HepG2 (cell line): ENCODE measurements at regions not wholly inside any gene's neighbourhood (a gene's known extent, or its start where the extent isn't known, plus 50 kb on each side); places are given as distances from the start of the nearest gene placed in this dataset.

Experiments
- ATAC-seq: fragments of 200-7000 bp; cut with Tn5 transposase; 3 replicates; pipeline ENCODE4 v1.9.1; 2020; ENCODE audit warnings: mild to moderate bottlenecking, moderate library complexity
- BruUV-seq: library from RNA; stranded (reverse); fragments of 400-500 nt; replicated peaks from 2 replicates; lab custom pipeline; 2021; lab: Mats Ljungman, UMichigan
- CTCF ChIA-PET: fragments of 300-600 bp; formaldehyde crosslinking; extraction: SDS; loops from one replicate; lab custom pipeline; 2021; ENCODE audit warnings: low total read pairs, inconsistent platforms, low intra/inter-chr PET ratio; lab: Yijun Ruan, JAX
- POLR2A ChIA-PET: fragments of 350-600 bp; sonication (Branson Sonifier 250); formaldehyde crosslinking; loops from one replicate; lab custom pipeline; 2020; ENCODE audit warnings: antibody characterized with exemption, inconsistent platforms; lab: Yijun Ruan, JAX
- DNase-seq: peaks from one replicate; pipeline ENCODE4 v3.0.0-alpha.2; 2015; ENCODE audit warnings: low spot score
- FAIRE-seq: peaks from 3 replicates; lab custom pipeline; 2011; peaks lifted over from hg19 to GRCh38; lab: Jason Lieb, UNC
- H2AFZ ChIP-seq: one replicate; pipeline ENCODE4 v1.6.1; 2011; ENCODE audit warnings: low read length, inconsistent platforms
- H3K27ac ChIP-seq: fragments of 300-600 bp; 3 replicates; pipeline ENCODE4 v1.8.0; 2011; ENCODE audit warnings: mixed run types, mild to moderate bottlenecking, mixed read lengths, low read length, inconsistent platforms; ENCODE audit not compliant: insufficient read depth; ENCODE audit errors: extremely low read length
- H3K27me3 ChIP-seq, 2 experiments: fragments of 200-600 bp in 1 of 2; 2 replicates in 1 of 2; 3 replicates in 1 of 2; pipeline versions ENCODE4 v1.6.0 to v1.8.0; 2011; ENCODE audit warnings: low read length in 2 of 2, mild to moderate bottlenecking in 2 of 2, moderate library complexity in 2 of 2, inconsistent platforms in 1 of 2; ENCODE audit not compliant: insufficient read depth in 2 of 2, control insufficient read depth in 1 of 2
- H3K36me3 ChIP-seq, 2 experiments: fragments of 200-600 bp in 1 of 2; replicated peaks in 1 of 2; 2 replicates in 1 of 2; 3 replicates in 1 of 2; pipeline versions ENCODE4 v1.5.1 to v1.8.0; 2011; ENCODE audit warnings: low read length in 2 of 2, inconsistent platforms in 1 of 2; ENCODE audit not compliant: insufficient read depth in 2 of 2, control insufficient read depth in 1 of 2
- H3K4me1 ChIP-seq: 2 replicates; pipeline ENCODE4 v1.5.1; 2012; ENCODE audit warnings: low read length, inconsistent platforms; ENCODE audit not compliant: insufficient read depth
- H3K4me2 ChIP-seq: 2 replicates; pipeline ENCODE4 v1.6.0; 2011; ENCODE audit warnings: low read depth, low read length, inconsistent platforms
- H3K4me3 ChIP-seq, 3 experiments: fragments of 200-600 bp in 1 of 3; sonication (generic), shearing (Covaris generic) in 1 of 3; replicated peaks in 1 of 3; 2 replicates each; pipeline ENCODE4 v1.5.1; 2011 to 2016; ENCODE audit warnings: low read length in 3 of 3, inconsistent platforms in 2 of 3, low read depth in 2 of 3, mild to moderate bottlenecking in 2 of 3, control low read depth in 1 of 3, mixed read lengths in 1 of 3; ENCODE audit not compliant: insufficient read depth in 1 of 3
- H3K79me2 ChIP-seq: one replicate; pipeline ENCODE4 v1.6.1; 2011; ENCODE audit warnings: low read length, inconsistent platforms; ENCODE audit not compliant: insufficient read depth
- H3K9ac ChIP-seq: 2 replicates; pipeline ENCODE4 v1.6.0; 2011; ENCODE audit warnings: mild to moderate bottlenecking, low read depth, low read length, inconsistent platforms; ENCODE audit not compliant: insufficient read depth
- H3K9me3 ChIP-seq: 2 replicates; pipeline ENCODE4 v1.5.1; 2012; ENCODE audit warnings: mild to moderate bottlenecking, low read length
- H4K20me1 ChIP-seq: 2 replicates; pipeline ENCODE4 v1.6.0; 2011; ENCODE audit warnings: inconsistent platforms, mild to moderate bottlenecking, low read length, moderate library complexity; ENCODE audit not compliant: insufficient read depth
- ATF1 ChIP-seq: IDR thresholded peaks from 2 replicates; pipeline ENCODE4 v1.6.1; 2016; ENCODE audit warnings: mild to moderate bottlenecking, control low read depth
- ATM ChIP-seq: fragments of 450-650 bp; IDR thresholded peaks from 2 replicates; pipeline ENCODE4 v1.7.1; 2017; ENCODE audit warnings: mild to moderate bottlenecking, borderline replicate concordance
- FLYWCH1 ChIP-seq: sonication (generic); formaldehyde crosslinking; IDR thresholded peaks from 2 replicates; pipeline ENCODE4 v1.8.1; 2023; ENCODE audit warnings: mild to moderate bottlenecking, missing genetic modification reagents
- FOXJ3 ChIP-seq: sonication (generic); formaldehyde crosslinking; IDR thresholded peaks from 2 replicates; pipeline ENCODE4 v1.4.0; 2020; ENCODE audit warnings: missing genetic modification reagents, mild to moderate bottlenecking, borderline replicate concordance
- NONO ChIP-seq, 2 experiments: fragments of 450-650 bp in 1 of 2; sonication (generic) in 1 of 2; formaldehyde crosslinking in 1 of 2; IDR thresholded peaks in 1 of 2; conservative IDR thresholded peaks in 1 of 2; 2 replicates each; pipeline versions ENCODE4 v1.6.1 to v1.8.0; 2017 to 2022; ENCODE audit warnings: mild to moderate bottlenecking in 1 of 2, missing genetic modification reagents in 1 of 2, moderate library complexity in 1 of 2
- PAWR ChIP-seq: sonication (generic); formaldehyde crosslinking; IDR thresholded peaks from 2 replicates; pipeline ENCODE4 v1.4.0; 2020; ENCODE audit warnings: missing genetic modification reagents, mild to moderate bottlenecking, borderline replicate concordance
- SOX6 ChIP-seq, 2 experiments: fragments of 450-650 bp in 1 of 2; sonication (generic) in 1 of 2; formaldehyde crosslinking in 1 of 2; IDR thresholded peaks; 2 replicates each; pipeline versions ENCODE4 v1.4.0 to v1.6.1; 2017 to 2020; ENCODE audit warnings: antibody characterized with exemption in 1 of 2, mild to moderate bottlenecking in 1 of 2, missing genetic modification reagents in 1 of 2
- TMF1 ChIP-seq: sonication (generic); formaldehyde crosslinking; IDR thresholded peaks from 2 replicates; pipeline ENCODE4 v1.8.1; 2022; ENCODE audit warnings: low read depth, missing genetic modification reagents
- ZNF275 ChIP-seq: sonication (generic); formaldehyde crosslinking; IDR thresholded peaks from 2 replicates; pipeline ENCODE4 v1.8.0; 2022; ENCODE audit warnings: missing genetic modification reagents, mild to moderate bottlenecking, inconsistent platforms, borderline replicate concordance
- ZNF496 ChIP-seq: sonication (generic); formaldehyde crosslinking; IDR thresholded peaks from 2 replicates; pipeline ENCODE4 v1.8.1; 2023; ENCODE audit warnings: mild to moderate bottlenecking, moderate library complexity, missing genetic modification reagents; ENCODE audit not compliant: insufficient replicate concordance
- ZNF503 ChIP-seq: sonication (generic); formaldehyde crosslinking; IDR thresholded peaks from 2 replicates; pipeline ENCODE4 v1.4.0; 2020; ENCODE audit warnings: missing genetic modification reagents
- ZNF749 ChIP-seq: sonication (generic); formaldehyde crosslinking; IDR thresholded peaks from 2 replicates; pipeline ENCODE4 v1.8.0; 2022; ENCODE audit warnings: mild to moderate bottlenecking, missing genetic modification reagents, moderate library complexity, borderline replicate concordance
- in situ Hi-C: cut with HindIII; loops from 2 replicates; pipeline ENCODE4 v1.10.0; 2017; ENCODE audit warnings: low pct_unique_long_range_greater_than_20kb; ENCODE audit not compliant: extremely low pct_ligation_motif_present
- intact Hi-C: fragments of 100-400 bp; cut with micrococcal nuclease; formaldehyde crosslinking; loops from one replicate; pipeline ENCODE4 v1.10.0; 2022; ENCODE audit not compliant: unreplicated experiment
- TF ChIP-seq, protein P1 (sequence below): sonication (generic); formaldehyde crosslinking; conservative IDR thresholded peaks from 2 replicates; pipeline ENCODE4 v1.4.0; 2020; ENCODE audit warnings: missing genetic modification reagents
- TF ChIP-seq, protein P2 (sequence below): IDR thresholded peaks from 2 replicates; pipeline ENCODE4 v1.6.1; 2016; ENCODE audit warnings: low read depth, missing genetic modification reagents, missing compliant biosample characterization

DNA sequence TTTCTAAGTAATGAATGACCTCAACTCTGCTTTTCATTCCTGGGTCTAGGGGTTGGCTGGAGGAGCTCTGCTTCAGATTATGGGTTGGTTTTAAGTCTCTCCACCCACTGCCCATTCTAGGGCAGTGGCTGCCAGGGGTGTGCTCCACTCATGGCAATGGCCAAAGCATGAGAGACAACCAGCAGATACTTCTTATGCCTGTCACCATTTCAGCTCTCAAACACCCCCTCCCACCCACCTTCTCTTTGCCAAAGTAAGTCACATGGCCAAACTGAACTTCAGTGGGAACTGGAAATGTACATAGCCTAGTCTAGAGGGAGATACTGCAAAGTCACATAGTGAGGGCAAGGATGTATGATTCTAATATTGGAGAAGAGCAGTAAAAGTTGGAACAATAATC is 285.3 kb downstream of the RPLP1 start:
- intact Hi-C loops: no loop called here
- no peak for FAIRE-seq
- TF ChIP-seq ATF1 (no peak), ZNF749 (CRISPR knock-in tag) (no peak), ATM (no peak), SOX6 (IDR thresholded peaks at IDR 0.05) (no peak), SOX6 (CRISPR knock-in tag; IDR thresholded peaks at IDR 0.05) (no peak), TMF1 (CRISPR knock-in tag) (no peak), FLYWCH1 (CRISPR knock-in tag) (no peak), PAWR (CRISPR knock-in tag) (no peak), ZNF275 (CRISPR knock-in tag) (no peak), ZNF496 (CRISPR knock-in tag) (no peak), ZNF503 (CRISPR knock-in tag) (no peak), NONO (IDR thresholded peaks at IDR 0.05) (no peak), NONO (CRISPR knock-in tag; conservative IDR thresholded peaks at IDR 0.05) (no peak), FOXJ3 (CRISPR knock-in tag) (no peak)
- TF ChIP-seq, protein P1, sequence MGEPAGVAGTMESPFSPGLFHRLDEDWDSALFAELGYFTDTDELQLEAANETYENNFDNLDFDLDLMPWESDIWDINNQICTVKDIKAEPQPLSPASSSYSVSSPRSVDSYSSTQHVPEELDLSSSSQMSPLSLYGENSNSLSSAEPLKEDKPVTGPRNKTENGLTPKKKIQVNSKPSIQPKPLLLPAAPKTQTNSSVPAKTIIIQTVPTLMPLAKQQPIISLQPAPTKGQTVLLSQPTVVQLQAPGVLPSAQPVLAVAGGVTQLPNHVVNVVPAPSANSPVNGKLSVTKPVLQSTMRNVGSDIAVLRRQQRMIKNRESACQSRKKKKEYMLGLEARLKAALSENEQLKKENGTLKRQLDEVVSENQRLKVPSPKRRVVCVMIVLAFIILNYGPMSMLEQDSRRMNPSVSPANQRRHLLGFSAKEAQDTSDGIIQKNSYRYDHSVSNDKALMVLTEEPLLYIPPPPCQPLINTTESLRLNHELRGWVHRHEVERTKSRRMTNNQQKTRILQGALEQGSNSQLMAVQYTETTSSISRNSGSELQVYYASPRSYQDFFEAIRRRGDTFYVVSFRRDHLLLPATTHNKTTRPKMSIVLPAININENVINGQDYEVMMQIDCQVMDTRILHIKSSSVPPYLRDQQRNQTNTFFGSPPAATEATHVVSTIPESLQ (CRISPR knock-in tag): no peak
- TF ChIP-seq, protein P2, sequence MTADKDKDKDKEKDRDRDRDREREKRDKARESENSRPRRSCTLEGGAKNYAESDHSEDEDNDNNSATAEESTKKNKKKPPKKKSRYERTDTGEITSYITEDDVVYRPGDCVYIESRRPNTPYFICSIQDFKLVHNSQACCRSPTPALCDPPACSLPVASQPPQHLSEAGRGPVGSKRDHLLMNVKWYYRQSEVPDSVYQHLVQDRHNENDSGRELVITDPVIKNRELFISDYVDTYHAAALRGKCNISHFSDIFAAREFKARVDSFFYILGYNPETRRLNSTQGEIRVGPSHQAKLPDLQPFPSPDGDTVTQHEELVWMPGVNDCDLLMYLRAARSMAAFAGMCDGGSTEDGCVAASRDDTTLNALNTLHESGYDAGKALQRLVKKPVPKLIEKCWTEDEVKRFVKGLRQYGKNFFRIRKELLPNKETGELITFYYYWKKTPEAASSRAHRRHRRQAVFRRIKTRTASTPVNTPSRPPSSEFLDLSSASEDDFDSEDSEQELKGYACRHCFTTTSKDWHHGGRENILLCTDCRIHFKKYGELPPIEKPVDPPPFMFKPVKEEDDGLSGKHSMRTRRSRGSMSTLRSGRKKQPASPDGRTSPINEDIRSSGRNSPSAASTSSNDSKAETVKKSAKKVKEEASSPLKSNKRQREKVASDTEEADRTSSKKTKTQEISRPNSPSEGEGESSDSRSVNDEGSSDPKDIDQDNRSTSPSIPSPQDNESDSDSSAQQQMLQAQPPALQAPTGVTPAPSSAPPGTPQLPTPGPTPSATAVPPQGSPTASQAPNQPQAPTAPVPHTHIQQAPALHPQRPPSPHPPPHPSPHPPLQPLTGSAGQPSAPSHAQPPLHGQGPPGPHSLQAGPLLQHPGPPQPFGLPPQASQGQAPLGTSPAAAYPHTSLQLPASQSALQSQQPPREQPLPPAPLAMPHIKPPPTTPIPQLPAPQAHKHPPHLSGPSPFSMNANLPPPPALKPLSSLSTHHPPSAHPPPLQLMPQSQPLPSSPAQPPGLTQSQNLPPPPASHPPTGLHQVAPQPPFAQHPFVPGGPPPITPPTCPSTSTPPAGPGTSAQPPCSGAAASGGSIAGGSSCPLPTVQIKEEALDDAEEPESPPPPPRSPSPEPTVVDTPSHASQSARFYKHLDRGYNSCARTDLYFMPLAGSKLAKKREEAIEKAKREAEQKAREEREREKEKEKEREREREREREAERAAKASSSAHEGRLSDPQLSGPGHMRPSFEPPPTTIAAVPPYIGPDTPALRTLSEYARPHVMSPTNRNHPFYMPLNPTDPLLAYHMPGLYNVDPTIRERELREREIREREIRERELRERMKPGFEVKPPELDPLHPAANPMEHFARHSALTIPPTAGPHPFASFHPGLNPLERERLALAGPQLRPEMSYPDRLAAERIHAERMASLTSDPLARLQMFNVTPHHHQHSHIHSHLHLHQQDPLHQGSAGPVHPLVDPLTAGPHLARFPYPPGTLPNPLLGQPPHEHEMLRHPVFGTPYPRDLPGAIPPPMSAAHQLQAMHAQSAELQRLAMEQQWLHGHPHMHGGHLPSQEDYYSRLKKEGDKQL (CRISPR knock-in tag): no peak

More for the DNA sequence above, 285.3 kb downstream of the RPLP1 start:
- no peak overlapping the region for H3K4me3 ChIP-seq
- DNase-seq (no peak), ATAC-seq (no peak)
- H3K27ac ChIP-seq: no peak overlapping the region
- H3K79me2 ChIP-seq: no peaks in the 10 kb centered on the region
- no peaks in the 10 kb centered on the region for H3K4me1 ChIP-seq
- ChIA-PET POLR2A (no interaction called here), CTCF (no interaction called here)
- no peaks in the 10 kb centered on the region for H3K36me3 ChIP-seq
- BruUV-seq: no TSS peak
- no peak overlapping the region for H2AFZ ChIP-seq
- in situ Hi-C loops: no loop called here
- no peak overlapping the region for H3K4me2 ChIP-seq
- no peak overlapping the region for H3K9ac ChIP-seq
- H3K27me3 ChIP-seq: peaks cover 2 to 43% of the 10 kb centered on the region in 2 experiments; a peak in 3 of 5 replicates
- no peaks in the 10 kb centered on the region for H4K20me1 ChIP-seq
- no peaks in the 10 kb centered on the region for H3K9me3 ChIP-seq
